WERI-Rb-1 (cell line): ENCODE measurements at regions not wholly inside any gene's neighbourhood (a gene's known extent, or its start where the extent isn't known, plus 50 kb on each side); places are given as distances from the start of the nearest gene placed in this dataset.

Source experiments
- DNase-seq: peaks from one replicate; pipeline ENCODE4 v3.0.0-alpha.2; 2020
- H3K27ac ChIP-seq: fragments of 250-450 bp; sonication (Bioruptor Pico); 2 replicates; pipeline ENCODE4 v1.5.1; 2020; ENCODE audit warnings: mild to moderate bottlenecking, moderate library complexity
- H3K27me3 ChIP-seq: fragments of 250-450 bp; sonication (Bioruptor Pico); 2 replicates; pipeline ENCODE4 v1.5.1; 2021; ENCODE audit warnings: mild to moderate bottlenecking, low read depth, moderate library complexity; ENCODE audit not compliant: insufficient read depth, severe bottlenecking
- H3K36me3 ChIP-seq: fragments of 250-450 bp; sonication (Bioruptor Pico); 2 replicates; pipeline ENCODE4 v1.5.1; 2020; ENCODE audit warnings: mild to moderate bottlenecking, moderate library complexity
- H3K4me3 ChIP-seq: 2 replicates; pipeline ENCODE4 v1.5.1; 2011; ENCODE audit warnings: low read depth, mild to moderate bottlenecking, control low read depth, low read length
- H3K9me3 ChIP-seq: fragments of 250-450 bp; sonication (Bioruptor Pico); 2 replicates; pipeline ENCODE4 v1.5.1; 2021; ENCODE audit warnings: mild to moderate bottlenecking, moderate library complexity; ENCODE audit not compliant: severe bottlenecking
- TF ChIP-seq, protein P1 (sequence below): IDR thresholded peaks from 2 replicates; pipeline ENCODE4 v1.5.1; 2011; ENCODE audit warnings: low read depth, mild to moderate bottlenecking, control low read depth, inconsistent platforms, low read length

DNA sequence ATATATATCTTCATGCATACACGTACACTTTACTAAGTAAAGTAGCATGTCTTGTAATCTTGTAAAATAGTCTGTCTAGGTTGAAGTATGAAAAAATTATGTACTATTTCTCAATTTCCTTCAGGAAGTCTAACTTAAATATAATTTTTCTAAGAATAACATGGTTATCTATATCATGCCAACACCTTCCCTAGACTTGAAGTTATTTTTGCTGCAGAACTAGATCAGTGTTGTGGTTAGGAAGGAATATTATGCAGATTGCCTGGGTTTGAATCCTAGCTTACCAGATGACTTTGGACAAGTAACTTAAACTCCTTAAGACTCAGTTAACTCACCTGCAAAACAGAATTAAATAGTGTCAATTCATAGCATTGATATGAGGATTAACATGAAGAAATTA, 142.2 kb upstream of the SEMA3A start:
- DNase-seq: no peak
- TF ChIP-seq, protein P1, sequence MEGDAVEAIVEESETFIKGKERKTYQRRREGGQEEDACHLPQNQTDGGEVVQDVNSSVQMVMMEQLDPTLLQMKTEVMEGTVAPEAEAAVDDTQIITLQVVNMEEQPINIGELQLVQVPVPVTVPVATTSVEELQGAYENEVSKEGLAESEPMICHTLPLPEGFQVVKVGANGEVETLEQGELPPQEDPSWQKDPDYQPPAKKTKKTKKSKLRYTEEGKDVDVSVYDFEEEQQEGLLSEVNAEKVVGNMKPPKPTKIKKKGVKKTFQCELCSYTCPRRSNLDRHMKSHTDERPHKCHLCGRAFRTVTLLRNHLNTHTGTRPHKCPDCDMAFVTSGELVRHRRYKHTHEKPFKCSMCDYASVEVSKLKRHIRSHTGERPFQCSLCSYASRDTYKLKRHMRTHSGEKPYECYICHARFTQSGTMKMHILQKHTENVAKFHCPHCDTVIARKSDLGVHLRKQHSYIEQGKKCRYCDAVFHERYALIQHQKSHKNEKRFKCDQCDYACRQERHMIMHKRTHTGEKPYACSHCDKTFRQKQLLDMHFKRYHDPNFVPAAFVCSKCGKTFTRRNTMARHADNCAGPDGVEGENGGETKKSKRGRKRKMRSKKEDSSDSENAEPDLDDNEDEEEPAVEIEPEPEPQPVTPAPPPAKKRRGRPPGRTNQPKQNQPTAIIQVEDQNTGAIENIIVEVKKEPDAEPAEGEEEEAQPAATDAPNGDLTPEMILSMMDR: no peak
- Histone ChIP-seq H3K27ac (no peak overlapping the region), H3K36me3 (no peaks in the 10 kb centered on the region), H3K27me3 (no peaks in the 10 kb centered on the region), H3K9me3 (no peaks in the 10 kb centered on the region), H3K4me3 (no peak overlapping the region)

DNA sequence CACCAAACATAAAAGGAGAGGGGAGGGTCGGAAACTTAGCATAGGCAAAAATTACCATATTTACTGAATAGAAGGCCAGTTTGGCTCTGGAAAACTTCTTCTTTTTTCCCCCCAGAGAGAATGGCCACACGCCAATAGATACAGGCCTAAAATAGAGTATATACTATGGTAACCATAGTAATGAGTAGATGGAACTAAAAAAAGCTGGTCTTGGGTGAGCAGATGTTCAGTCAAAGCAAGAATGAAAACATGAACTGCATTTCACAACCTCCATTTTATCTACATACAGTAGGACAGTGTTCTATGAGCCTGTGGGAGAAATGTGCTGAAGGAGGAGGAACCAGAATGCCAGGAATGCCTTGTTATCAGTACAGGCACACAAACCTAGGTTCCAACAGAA, 141.7 kb upstream of the SEMA3A start:
- H3K9me3 ChIP-seq: no peaks in the 10 kb centered on the region
- no peaks in the 10 kb centered on the region for H3K36me3 ChIP-seq
- TF ChIP-seq, protein P1: no peak
- H3K27ac ChIP-seq: no peak overlapping the region
- H3K27me3 ChIP-seq: no peaks in the 10 kb centered on the region
- DNase-seq: no peak
- H3K4me3 ChIP-seq: no peak overlapping the region

- Histone ChIP-seq H3K4me3 (no peak overlapping the region), H3K27ac (no peak overlapping the region)
- no peak for DNase-seq
Measured at GRCh38 chr7:84331616-84332015, 137.0 kb upstream of the SEMA3A start.

GRCh38 chr7:84328571-84328970, 134.0 kb upstream of the SEMA3A start:
- Histone ChIP-seq H3K27me3 (no peaks in the 10 kb centered on the region), H3K9me3 (no peaks in the 10 kb centered on the region), H3K27ac (no peak overlapping the region), H3K4me3 (no peak overlapping the region), H3K36me3 (no peaks in the 10 kb centered on the region)
- TF ChIP-seq, protein P1: no peak
- DNase-seq: no peak

More at GRCh38 chr7:84331616-84332015, 137.0 kb upstream of the SEMA3A start:
- no peaks in the 10 kb centered on the region for H3K36me3 ChIP-seq
- no peaks in the 10 kb centered on the region for H3K27me3 ChIP-seq
- H3K9me3 ChIP-seq: no peaks in the 10 kb centered on the region
- TF ChIP-seq, protein P1: no peak

DNA sequence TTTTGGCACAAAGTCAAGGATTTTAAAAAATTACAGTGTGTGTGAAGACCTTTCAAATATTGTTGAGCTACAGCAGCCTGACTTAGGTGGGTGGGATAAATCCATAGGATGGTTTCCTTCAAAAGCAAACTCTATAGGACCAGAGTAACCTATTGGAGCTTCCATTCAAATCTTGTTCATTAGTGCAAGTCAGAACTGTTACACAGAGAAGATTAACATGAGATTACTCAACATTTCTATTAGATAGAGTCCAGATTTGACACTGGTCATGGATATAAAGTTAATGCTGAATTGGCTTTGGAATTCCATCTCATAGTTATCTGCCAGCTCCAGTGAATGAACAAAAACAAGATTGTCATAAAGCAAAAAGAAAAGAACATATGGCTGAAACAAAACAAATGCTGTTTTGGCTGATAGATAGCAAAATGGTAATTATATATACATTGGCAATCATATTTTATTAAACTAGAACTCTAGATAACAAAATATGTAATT, 129.6 kb upstream of the SEMA3A start:
- TF ChIP-seq, protein P1: no peak
- DNase-seq: no peak
- H3K9me3 ChIP-seq: no peaks in the 10 kb centered on the region
- no peak overlapping the region for H3K27ac ChIP-seq
- H3K27me3 ChIP-seq: no peaks in the 10 kb centered on the region
- no peak overlapping the region for H3K4me3 ChIP-seq
- H3K36me3 ChIP-seq: no peaks in the 10 kb centered on the region

GRCh38 chr7:84317536-84317935, 122.9 kb upstream of the SEMA3A start:
- no peaks in the 10 kb centered on the region for H3K9me3 ChIP-seq
- no peaks in the 10 kb centered on the region for H3K27me3 ChIP-seq
- H3K4me3 ChIP-seq: no peak overlapping the region
- TF ChIP-seq, protein P1: no peak
- no peak overlapping the region for H3K27ac ChIP-seq
- DNase-seq: no peak
- no peaks in the 10 kb centered on the region for H3K36me3 ChIP-seq
